GM12878 (cell line): ENCODE measurements at regions not wholly inside any gene's neighbourhood (a gene's known extent, or its start where the extent isn't known, plus 50 kb on each side); places are given as distances from the start of the nearest gene placed in this dataset.

Source experiments
- ATAC-seq: fragments of 200-7000 bp; cut with Tn5 transposase; 3 replicates; pipeline ENCODE4 v1.9.1; 2020; ENCODE audit warnings: mild to moderate bottlenecking, moderate library complexity
- BruUV-seq: library from RNA; stranded (reverse); fragments of 400-500 nt; replicated peaks from 2 replicates; lab custom pipeline; 2021; lab: Mats Ljungman, UMichigan
- CTCF ChIA-PET: fragments of 300-600 bp; sonication (Branson Sonifier 250); formaldehyde crosslinking; extraction: SDS; loops from one replicate; lab custom pipeline; 2021; ENCODE audit warnings: inconsistent platforms; lab: Yijun Ruan, JAX
- POLR2A ChIA-PET: fragments of 350-600 bp; formaldehyde crosslinking; extraction: SDS; loops from one replicate; lab custom pipeline; 2021; ENCODE audit warnings: inconsistent platforms; lab: Charles Lee
- RAD21 ChIA-PET: fragments of 300-600 bp; sonication (Branson Sonifier 250); formaldehyde crosslinking; loops from one replicate; lab custom pipeline; 2023; ENCODE audit warnings: antibody characterized with exemption; ENCODE audit not compliant: unreplicated experiment; lab: Charles Lee
- SMC1A ChIA-PET: fragments of 300-600 bp; sonication (Branson Sonifier 250); formaldehyde crosslinking; loops from one replicate; lab custom pipeline; 2023; ENCODE audit not compliant: unreplicated experiment, uncharacterized antibody; lab: Charles Lee
- DNase-seq: peaks from one replicate; pipeline ENCODE4 v3.0.0-alpha.2; 2011; ENCODE audit warnings: low read depth, low spot score
- FAIRE-seq: peaks from 3 replicates; lab custom pipeline; 2011; peaks lifted over from hg19 to GRCh38; lab: Jason Lieb, UNC
- H2AFZ ChIP-seq: 2 replicates; pipeline ENCODE4 v1.6.0; 2011; ENCODE audit warnings: low read depth, low read length, control low read depth; ENCODE audit not compliant: control insufficient read depth
- H3K27ac ChIP-seq: 2 replicates; pipeline ENCODE4 v1.5.1; 2011; ENCODE audit warnings: control low read depth; ENCODE audit not compliant: control insufficient read depth, insufficient read depth
- H3K27me3 ChIP-seq, 2 experiments: replicated peaks in 1 of 2; 2 replicates each; pipeline versions ENCODE4 v1.6.0 to v1.6.1; 2011; ENCODE audit warnings: low read length in 1 of 2; ENCODE audit not compliant: control insufficient read depth in 2 of 2, insufficient read depth in 2 of 2
- H3K36me3 ChIP-seq, 2 experiments: 2 replicates each; pipeline ENCODE4 v1.5.1; 2011; ENCODE audit warnings: low read length in 1 of 2; ENCODE audit not compliant: control insufficient read depth in 2 of 2, insufficient read depth in 2 of 2
- H3K4me1 ChIP-seq: 2 replicates; pipeline ENCODE4 v1.6.1; 2011; ENCODE audit warnings: mild to moderate bottlenecking, low read length, moderate library complexity, mixed read lengths; ENCODE audit not compliant: control insufficient read depth, insufficient read depth
- H3K4me2 ChIP-seq: 2 replicates; pipeline ENCODE4 v1.6.0; 2011; ENCODE audit warnings: control low read depth; ENCODE audit not compliant: control insufficient read depth, insufficient read depth
- H3K4me3 ChIP-seq: fragments of 200-600 bp; sonication (generic); 2 replicates; pipeline ENCODE4 v1.5.1; 2016
- H3K79me2 ChIP-seq: 2 replicates; pipeline ENCODE4 v1.6.0; 2011; ENCODE audit warnings: low read length; ENCODE audit not compliant: control insufficient read depth, insufficient read depth
- H3K9ac ChIP-seq: 2 replicates; pipeline ENCODE4 v1.8.0; 2011; ENCODE audit warnings: low read length, control low read depth, mixed read lengths; ENCODE audit not compliant: control insufficient read depth, insufficient read depth
- H3K9me3 ChIP-seq: replicated peaks from 3 replicates; pipeline ENCODE4 v1.5.1; 2011; ENCODE audit warnings: mild to moderate bottlenecking, low read length; ENCODE audit not compliant: control insufficient read depth, insufficient read depth
- H4K20me1 ChIP-seq: 2 replicates; pipeline ENCODE4 v1.6.0; 2011; ENCODE audit not compliant: control insufficient read depth, insufficient read depth
- BRCA1 ChIP-seq: IDR thresholded peaks from 2 replicates; pipeline ENCODE4 v1.6.1; 2011; ENCODE audit warnings: low read depth, low read length, improper control_type of control experiment
- CBX5 ChIP-seq: sonication (generic); IDR thresholded peaks from 2 replicates; pipeline ENCODE4 v1.6.1; 2016; ENCODE audit warnings: low read depth, moderate library complexity, mild to moderate bottlenecking, inconsistent platforms
- CHD4 ChIP-seq: fragments of 200-600 bp; sonication (generic); IDR thresholded peaks from 2 replicates; pipeline ENCODE4 v1.6.1; 2016; ENCODE audit warnings: mild to moderate bottlenecking
- HDGF ChIP-seq: fragments of 450-650 bp; IDR thresholded peaks from 2 replicates; pipeline ENCODE4 v1.6.1; 2016; ENCODE audit warnings: antibody characterized with exemption
- JUND ChIP-seq: IDR thresholded peaks from 2 replicates; pipeline ENCODE4 v1.6.1; 2012; ENCODE audit warnings: low read depth, mild to moderate bottlenecking, low read length, improper control_type of control experiment, moderate library complexity
- KDM1A ChIP-seq: fragments of 200-600 bp; sonication (generic); IDR thresholded peaks from 2 replicates; pipeline ENCODE4 v1.6.1; 2016; ENCODE audit warnings: borderline replicate concordance
- KLF5 ChIP-seq: fragments of 450-650 bp; IDR thresholded peaks from 2 replicates; pipeline ENCODE4 v1.6.1; 2014; ENCODE audit warnings: mild to moderate bottlenecking; ENCODE audit not compliant: partially characterized antibody
- NBN ChIP-seq: fragments of 450-650 bp; IDR thresholded peaks from 2 replicates; pipeline ENCODE4 v1.6.1; 2016
- NR2C2 ChIP-seq: IDR thresholded peaks from 2 replicates; pipeline ENCODE4 v1.6.1; 2011; ENCODE audit warnings: borderline replicate concordance, low read depth; ENCODE audit not compliant: control insufficient read depth, insufficient read length
- POU2F2 ChIP-seq: IDR thresholded peaks from 3 replicates; pipeline ENCODE4 v1.6.1; 2011; ENCODE audit warnings: low read depth, mild to moderate bottlenecking, low read length, borderline replicate concordance
- RAD51 ChIP-seq: fragments of 450-650 bp; IDR thresholded peaks from 2 replicates; pipeline ENCODE4 v1.6.1; 2016; ENCODE audit warnings: moderate library complexity, mild to moderate bottlenecking, inconsistent platforms
- RBBP5 ChIP-seq: fragments of 200-600 bp; sonication (generic); conservative IDR thresholded peaks from 2 replicates; pipeline ENCODE4 v1.6.1; 2016
- SMARCA5 ChIP-seq: fragments of 450-650 bp; IDR thresholded peaks from 2 replicates; pipeline ENCODE4 v1.6.1; 2017; ENCODE audit warnings: mild to moderate bottlenecking
- ZBED1 ChIP-seq: IDR thresholded peaks from 2 replicates; pipeline ENCODE4 v1.6.1; 2016; ENCODE audit warnings: borderline replicate concordance
- WGBS: methylation state at CpG from one replicate; pipeline ENCODE4 v1.1.6; 2016; ENCODE audit warnings: low lambda C conversion rate; ENCODE audit not compliant: insufficient replicate concordance, insufficient coverage; ENCODE audit errors: missing lambda C conversion rate; 5-methylcytosine and 5-hydroxymethylcytosine counted together
- in situ Hi-C: fragments of 300-500 bp; cut with MboI; formaldehyde crosslinking; loops from 9 replicates; pipeline ENCODE4 v1.14.3; 2018; ENCODE audit warnings: mixed read lengths
- intact Hi-C: fragments of 100-400 bp; cut with micrococcal nuclease; formaldehyde crosslinking; loops from one replicate; pipeline ENCODE4 v1.14.2; 2022; ENCODE audit not compliant: unreplicated experiment
- TF ChIP-seq, protein P1 (sequence below): IDR thresholded peaks from 2 replicates; pipeline ENCODE4 v1.6.1; 2011; ENCODE audit warnings: low read depth, mild to moderate bottlenecking, low read length, moderate library complexity, borderline replicate concordance; ENCODE audit errors: extremely low read depth
- TF ChIP-seq, protein P2 (sequence below): IDR thresholded peaks from 2 replicates; pipeline ENCODE4 v1.6.1; 2012; ENCODE audit warnings: low read depth, low read length, improper control_type of control experiment
- TF ChIP-seq, protein P3 (sequence below): fragments of 450-650 bp; IDR thresholded peaks from 2 replicates; pipeline ENCODE4 v1.6.1; 2017; ENCODE audit warnings: mild to moderate bottlenecking, moderate library complexity

DNA sequence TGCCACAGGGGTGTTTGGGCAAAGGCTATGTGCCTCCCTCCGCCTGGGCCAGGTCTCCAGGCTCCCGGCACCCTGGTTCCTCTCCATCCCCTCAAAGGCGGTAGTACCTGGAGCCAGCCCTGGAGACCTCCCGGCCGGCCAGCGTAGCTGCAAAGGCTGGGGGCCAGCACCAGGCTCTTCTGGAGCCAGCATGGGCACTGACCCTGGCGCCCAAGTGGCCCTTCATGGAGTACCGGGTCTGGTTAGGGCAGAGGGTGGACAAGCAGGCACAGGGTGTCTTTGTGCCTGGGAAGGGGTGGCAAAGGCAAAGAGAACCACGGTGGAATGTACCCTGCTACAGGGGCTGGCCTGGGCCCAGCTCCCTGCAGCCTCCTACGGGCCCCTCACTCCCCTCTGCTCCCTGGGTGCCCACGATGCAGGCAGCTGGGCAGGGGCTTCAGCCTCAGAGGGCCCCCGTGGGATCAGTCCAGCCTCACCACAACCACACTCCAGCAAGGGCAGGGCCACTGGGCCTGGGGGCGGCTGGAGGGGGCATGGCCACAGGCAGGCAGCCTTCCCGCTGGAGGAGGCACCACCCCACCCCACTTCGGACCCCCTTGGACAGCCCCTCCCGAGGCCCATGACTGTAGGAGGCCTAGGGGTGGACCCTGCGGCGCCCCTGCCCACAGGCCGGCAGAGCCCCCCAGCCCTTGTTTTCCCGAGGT is 112.9 kb upstream of the NKX1-1 start:
- H3K27me3 ChIP-seq: no peaks in the 10 kb centered on the region
- no peaks in the 10 kb centered on the region for H3K4me1 ChIP-seq
- 32% methylated on average over 16 of the region's 20 CpGs for WGBS
- no peak overlapping the region for H3K4me3 ChIP-seq
- TF ChIP-seq SMARCA5: no peak
- TF ChIP-seq ZBED1: no peak
- TF ChIP-seq, protein P1, sequence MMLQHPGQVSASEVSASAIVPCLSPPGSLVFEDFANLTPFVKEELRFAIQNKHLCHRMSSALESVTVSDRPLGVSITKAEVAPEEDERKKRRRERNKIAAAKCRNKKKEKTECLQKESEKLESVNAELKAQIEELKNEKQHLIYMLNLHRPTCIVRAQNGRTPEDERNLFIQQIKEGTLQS: no peak
- no peak for TF ChIP-seq BRCA1
- TF ChIP-seq HDGF: no peak
- TF ChIP-seq KDM1A: no peak
- no peak for TF ChIP-seq RAD51
- no peak for TF ChIP-seq CBX5
- TF ChIP-seq CHD4: no peak
- TF ChIP-seq POU2F2: no peak
- TF ChIP-seq JUND: no peak
- TF ChIP-seq, protein P2, sequence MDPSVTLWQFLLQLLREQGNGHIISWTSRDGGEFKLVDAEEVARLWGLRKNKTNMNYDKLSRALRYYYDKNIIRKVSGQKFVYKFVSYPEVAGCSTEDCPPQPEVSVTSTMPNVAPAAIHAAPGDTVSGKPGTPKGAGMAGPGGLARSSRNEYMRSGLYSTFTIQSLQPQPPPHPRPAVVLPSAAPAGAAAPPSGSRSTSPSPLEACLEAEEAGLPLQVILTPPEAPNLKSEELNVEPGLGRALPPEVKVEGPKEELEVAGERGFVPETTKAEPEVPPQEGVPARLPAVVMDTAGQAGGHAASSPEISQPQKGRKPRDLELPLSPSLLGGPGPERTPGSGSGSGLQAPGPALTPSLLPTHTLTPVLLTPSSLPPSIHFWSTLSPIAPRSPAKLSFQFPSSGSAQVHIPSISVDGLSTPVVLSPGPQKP: no peak
- TF ChIP-seq RBBP5: no peak
- TF ChIP-seq NR2C2: no peak
- TF ChIP-seq NBN: no peak
- TF ChIP-seq, protein P3, sequence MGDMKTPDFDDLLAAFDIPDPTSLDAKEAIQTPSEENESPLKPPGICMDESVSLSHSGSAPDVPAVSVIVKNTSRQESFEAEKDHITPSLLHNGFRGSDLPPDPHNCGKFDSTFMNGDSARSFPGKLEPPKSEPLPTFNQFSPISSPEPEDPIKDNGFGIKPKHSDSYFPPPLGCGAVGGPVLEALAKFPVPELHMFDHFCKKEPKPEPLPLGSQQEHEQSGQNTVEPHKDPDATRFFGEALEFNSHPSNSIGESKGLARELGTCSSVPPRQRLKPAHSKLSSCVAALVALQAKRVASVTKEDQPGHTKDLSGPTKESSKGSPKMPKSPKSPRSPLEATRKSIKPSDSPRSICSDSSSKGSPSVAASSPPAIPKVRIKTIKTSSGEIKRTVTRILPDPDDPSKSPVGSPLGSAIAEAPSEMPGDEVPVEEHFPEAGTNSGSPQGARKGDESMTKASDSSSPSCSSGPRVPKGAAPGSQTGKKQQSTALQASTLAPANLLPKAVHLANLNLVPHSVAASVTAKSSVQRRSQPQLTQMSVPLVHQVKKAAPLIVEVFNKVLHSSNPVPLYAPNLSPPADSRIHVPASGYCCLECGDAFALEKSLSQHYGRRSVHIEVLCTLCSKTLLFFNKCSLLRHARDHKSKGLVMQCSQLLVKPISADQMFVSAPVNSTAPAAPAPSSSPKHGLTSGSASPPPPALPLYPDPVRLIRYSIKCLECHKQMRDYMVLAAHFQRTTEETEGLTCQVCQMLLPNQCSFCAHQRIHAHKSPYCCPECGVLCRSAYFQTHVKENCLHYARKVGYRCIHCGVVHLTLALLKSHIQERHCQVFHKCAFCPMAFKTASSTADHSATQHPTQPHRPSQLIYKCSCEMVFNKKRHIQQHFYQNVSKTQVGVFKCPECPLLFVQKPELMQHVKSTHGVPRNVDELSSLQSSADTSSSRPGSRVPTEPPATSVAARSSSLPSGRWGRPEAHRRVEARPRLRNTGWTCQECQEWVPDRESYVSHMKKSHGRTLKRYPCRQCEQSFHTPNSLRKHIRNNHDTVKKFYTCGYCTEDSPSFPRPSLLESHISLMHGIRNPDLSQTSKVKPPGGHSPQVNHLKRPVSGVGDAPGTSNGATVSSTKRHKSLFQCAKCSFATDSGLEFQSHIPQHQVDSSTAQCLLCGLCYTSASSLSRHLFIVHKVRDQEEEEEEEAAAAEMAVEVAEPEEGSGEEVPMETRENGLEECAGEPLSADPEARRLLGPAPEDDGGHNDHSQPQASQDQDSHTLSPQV: no peak
- no peak for TF ChIP-seq KLF5
- TF ChIP-seq, all 136 proteins: peak for 0
- FAIRE-seq (no peak), DNase-seq (no peak), ATAC-seq (no peak)
- Histone ChIP-seq H3K4me2 (no peak overlapping the region), H3K36me3 (no peaks in the 10 kb centered on the region), H4K20me1 (no peaks in the 10 kb centered on the region), H3K9ac (no peak overlapping the region), H3K9me3 (no peaks in the 10 kb centered on the region; the same call in 2 of the 3 replicates), H3K79me2 (no peaks in the 10 kb centered on the region), H2AFZ (no peak overlapping the region), H3K27ac (no peak overlapping the region)
- no TSS peak for BruUV-seq
- ChIA-PET SMC1A (no interaction called here), CTCF (no interaction called here), POLR2A (no interaction called here), RAD21 (no interaction called here)
- in situ Hi-C loops (no loop called here), intact Hi-C loops (no loop called here)
